NAMALWA (cell line): ENCODE measurements at regions not wholly inside any gene's neighbourhood (a gene's known extent, or its start where the extent isn't known, plus 50 kb on each side); places are given as distances from the start of the nearest gene placed in this dataset.

Source experiments
- DNase-seq: peaks from one replicate; pipeline ENCODE4 v3.0.0-alpha.2; 2015; ENCODE audit warnings: low spot score

GRCh38 chr7:15751191-15751701 lies 64.8 kb upstream of the MEOX2 start:
- no peak for DNase-seq

- DNase-seq: no peak
Measured at GRCh38 chr7:15750727-15751126, 64.2 kb upstream of the MEOX2 start.

- no peak for DNase-seq
Measured at GRCh38 chr7:15749631-15750030, 63.1 kb upstream of the MEOX2 start.

GRCh38 chr7:15747712-15748111 lies 61.2 kb upstream of the MEOX2 start:
- no peak for DNase-seq

- DNase-seq: no peak
Measured at GRCh38 chr7:15747301-15747700, 60.8 kb upstream of the MEOX2 start.

- no peak for DNase-seq
Measured at GRCh38 chr7:15743926-15744480, 57.5 kb upstream of the MEOX2 start.

GRCh38 chr7:15737601-15738000 lies 51.1 kb upstream of the MEOX2 start:
- DNase-seq: no peak
